ENCODE measurements at regions not wholly inside any gene's neighbourhood (a gene's known extent, or its start where the extent isn't known, plus 50 kb on each side); places are given as distances from the start of the nearest gene placed in this dataset.

GRCh38 chr16:52958951-52959350, 93.7 kb downstream of the CHD9NB start:
- TF ChIP-seq, protein P1, sequence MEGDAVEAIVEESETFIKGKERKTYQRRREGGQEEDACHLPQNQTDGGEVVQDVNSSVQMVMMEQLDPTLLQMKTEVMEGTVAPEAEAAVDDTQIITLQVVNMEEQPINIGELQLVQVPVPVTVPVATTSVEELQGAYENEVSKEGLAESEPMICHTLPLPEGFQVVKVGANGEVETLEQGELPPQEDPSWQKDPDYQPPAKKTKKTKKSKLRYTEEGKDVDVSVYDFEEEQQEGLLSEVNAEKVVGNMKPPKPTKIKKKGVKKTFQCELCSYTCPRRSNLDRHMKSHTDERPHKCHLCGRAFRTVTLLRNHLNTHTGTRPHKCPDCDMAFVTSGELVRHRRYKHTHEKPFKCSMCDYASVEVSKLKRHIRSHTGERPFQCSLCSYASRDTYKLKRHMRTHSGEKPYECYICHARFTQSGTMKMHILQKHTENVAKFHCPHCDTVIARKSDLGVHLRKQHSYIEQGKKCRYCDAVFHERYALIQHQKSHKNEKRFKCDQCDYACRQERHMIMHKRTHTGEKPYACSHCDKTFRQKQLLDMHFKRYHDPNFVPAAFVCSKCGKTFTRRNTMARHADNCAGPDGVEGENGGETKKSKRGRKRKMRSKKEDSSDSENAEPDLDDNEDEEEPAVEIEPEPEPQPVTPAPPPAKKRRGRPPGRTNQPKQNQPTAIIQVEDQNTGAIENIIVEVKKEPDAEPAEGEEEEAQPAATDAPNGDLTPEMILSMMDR (IDR thresholded peaks at IDR 0.05) = no peak
- Histone ChIP-seq H3K9me3 (no peaks in the 10 kb centered on the region), H3K4me1 (no peaks in the 10 kb centered on the region), H3K27me3 (ENCODE audit: low read depth) (no peaks in the 10 kb centered on the region), H3K36me3 (no peaks in the 10 kb centered on the region), H3K4me3 (no peak overlapping the region), H3K27ac (no peak overlapping the region)
- DNase-seq (no peak), ATAC-seq (no peak)
- intact Hi-C loops (cut with DNase I) = no loop called here

DNA sequence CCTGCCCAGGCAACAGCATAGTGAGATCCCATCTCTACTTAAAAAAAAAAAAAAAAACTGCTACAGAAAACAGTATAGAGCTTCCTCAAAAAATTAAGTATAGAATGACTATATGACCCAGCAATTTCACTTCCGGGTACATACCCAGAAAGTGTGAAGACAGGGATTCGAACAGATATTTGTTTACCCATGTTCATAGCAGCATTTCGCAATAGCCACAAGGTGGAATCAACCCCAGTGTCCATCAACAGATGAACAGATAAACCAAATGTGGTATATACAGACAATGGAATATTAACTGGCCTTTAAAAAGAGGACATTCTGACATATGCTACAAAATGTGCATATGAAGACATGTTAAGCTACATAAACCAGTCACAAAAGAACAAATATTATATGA, 95.5 kb downstream of the CHD9NB start:
- Histone ChIP-seq H3K27me3 (ENCODE audit: low read depth) (no peaks in the 10 kb centered on the region), H3K36me3 (no peaks in the 10 kb centered on the region), H3K9me3 (no peaks in the 10 kb centered on the region), H3K4me1 (no peaks in the 10 kb centered on the region), H3K27ac (no peak overlapping the region), H3K4me3 (no peak overlapping the region)
- DNase-seq (no peak), ATAC-seq (no peak)
- TF ChIP-seq, protein P1 (IDR thresholded peaks at IDR 0.05) = no peak
- intact Hi-C loops (cut with DNase I) = no loop called here

- H3K27ac ChIP-seq = no peak overlapping the region
- H3K27me3 ChIP-seq (ENCODE audit: low read depth) = no peaks in the 10 kb centered on the region
- no peaks in the 10 kb centered on the region for H3K36me3 ChIP-seq
- TF ChIP-seq, protein P1 (IDR thresholded peaks at IDR 0.05) = no peak
- intact Hi-C loops (cut with DNase I) = no loop called here
- no peaks in the 10 kb centered on the region for H3K4me1 ChIP-seq
- no peak overlapping the region for H3K4me3 ChIP-seq
- ATAC-seq (no peak), DNase-seq (no peak)
- no peaks in the 10 kb centered on the region for H3K9me3 ChIP-seq
Measured at GRCh38 chr16:52956044-52956443, 96.7 kb downstream of the CHD9NB start.

GRCh38 chr16:52953215-52953614, 99.5 kb downstream of the CHD9NB start:
- no peaks in the 10 kb centered on the region for H3K9me3 ChIP-seq
- DNase-seq (no peak), ATAC-seq (no peak)
- intact Hi-C loops (cut with DNase I) = no loop called here
- no peak overlapping the region for H3K4me3 ChIP-seq
- H3K27ac ChIP-seq = no peak overlapping the region
- TF ChIP-seq, protein P1 (IDR thresholded peaks at IDR 0.05) = no peak
- H3K27me3 ChIP-seq (ENCODE audit: low read depth) = no peaks in the 10 kb centered on the region
- H3K36me3 ChIP-seq = no peaks in the 10 kb centered on the region
- no peaks in the 10 kb centered on the region for H3K4me1 ChIP-seq

DNA sequence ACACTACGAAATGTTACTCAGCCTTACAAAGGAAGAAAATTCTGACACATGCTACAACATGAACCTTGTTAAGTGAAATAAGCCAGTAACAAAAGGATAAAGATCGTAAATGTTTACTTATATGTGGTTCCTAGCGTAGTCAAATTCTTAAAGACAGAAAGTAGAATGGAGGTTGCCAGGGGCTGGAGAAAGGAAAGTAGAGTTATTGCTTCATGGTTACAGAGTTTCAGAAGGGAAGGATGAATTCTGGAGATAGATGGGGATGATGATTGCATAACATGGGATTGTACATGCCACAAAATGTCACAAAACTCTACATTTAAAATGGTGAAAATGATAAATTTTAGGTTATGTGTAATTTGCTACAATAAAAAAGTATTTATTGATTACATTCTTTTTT, 103.8 kb downstream of the CHD9NB start:
- Histone ChIP-seq H3K27ac (no peak overlapping the region), H3K9me3 (peaks cover 7% of the 10 kb centered on the region), H3K4me3 (no peak overlapping the region), H3K4me1 (no peaks in the 10 kb centered on the region), H3K36me3 (no peaks in the 10 kb centered on the region), H3K27me3 (ENCODE audit: low read depth) (no peaks in the 10 kb centered on the region)
- no peak for DNase-seq
- intact Hi-C loops (cut with DNase I) = no loop called here
- TF ChIP-seq, protein P1 (IDR thresholded peaks at IDR 0.05) = no peak
- no peak for ATAC-seq

DNA sequence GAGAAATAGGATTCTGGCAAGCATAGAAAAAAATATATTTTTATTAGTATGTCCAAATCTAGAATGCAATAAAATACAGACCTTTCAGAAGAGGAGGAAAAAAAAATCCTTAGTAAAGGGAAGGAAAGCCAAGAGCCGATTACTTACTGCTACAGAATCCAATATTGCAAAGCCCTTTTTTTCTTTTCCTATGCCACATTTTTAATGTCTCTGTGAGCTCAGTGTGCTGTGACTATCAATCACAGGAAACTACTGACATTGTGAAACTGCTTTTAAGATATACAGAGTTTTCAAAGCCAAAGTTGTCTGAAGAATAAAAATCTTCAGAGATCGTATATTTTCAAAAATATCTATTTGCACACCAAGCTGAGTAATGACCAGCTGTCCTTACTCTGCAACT, 120.4 kb downstream of the CHD9NB start:
- H3K27ac ChIP-seq = no peak overlapping the region
- intact Hi-C loops (cut with DNase I) = no loop called here
- no peaks in the 10 kb centered on the region for H3K4me1 ChIP-seq
- TF ChIP-seq, protein P1 (IDR thresholded peaks at IDR 0.05) = no peak
- no peaks in the 10 kb centered on the region for H3K9me3 ChIP-seq
- H3K4me3 ChIP-seq = no peak overlapping the region
- ATAC-seq (no peak), DNase-seq (no peak)
- no peaks in the 10 kb centered on the region for H3K36me3 ChIP-seq
- H3K27me3 ChIP-seq (ENCODE audit: low read depth) = no peaks in the 10 kb centered on the region

Data from lower lobe of right lung (tissue), 2 donors.